Spleen (tissue), 11 donors: ENCODE measurements at regions not wholly inside any gene's neighbourhood (a gene's known extent, or its start where the extent isn't known, plus 50 kb on each side); places are given as distances from the start of the nearest gene placed in this dataset.

ENCODE experiments used
- DNase-seq: peaks from one replicate; pipeline ENCODE4 v3.0.0-alpha.2; 2020
- H3K27ac ChIP-seq, 8 donors: fragments of 200-600 bp; sonication (generic) in 7 of 8; 1 replicate in 4 of 8; 2 replicates in 4 of 8; pipeline versions ENCODE4 v1.5.0 to v1.8.0; 2016 to 2021; ENCODE audit warnings: inconsistent platforms in 4 of 8, mild to moderate bottlenecking in 4 of 8, moderate library complexity in 1 of 8
- H3K27me3 ChIP-seq, 7 donors: fragments of 200-600 bp; sonication (generic) in 6 of 7; replicated peaks in 1 of 7; 1 replicate in 4 of 7; 2 replicates in 3 of 7; pipeline versions ENCODE4 v1.5.0 to v1.8.0; 2016 to 2021; ENCODE audit warnings: inconsistent platforms in 3 of 7, mild to moderate bottlenecking in 1 of 7
- H3K36me3 ChIP-seq, 6 donors: fragments of 200-600 bp; sonication (generic) in 5 of 6; 1 replicate in 4 of 6; 2 replicates in 2 of 6; pipeline versions ENCODE4 v1.5.0 to v1.8.0; 2016 to 2021; ENCODE audit warnings: inconsistent platforms in 2 of 6
- H3K4me1 ChIP-seq, 6 donors: fragments of 200-600 bp; sonication (generic) in 5 of 6; 1 replicate in 3 of 6; 2 replicates in 3 of 6; pipeline versions ENCODE4 v1.5.0 to v1.8.0; 2016 to 2021; ENCODE audit warnings: inconsistent platforms in 3 of 6
- H3K4me3 ChIP-seq, 8 donors: fragments of 200-600 bp; sonication (generic) in 7 of 8; 1 replicate in 4 of 8; 2 replicates in 4 of 8; pipeline versions ENCODE4 v1.5.0 to v1.8.0; 2016 to 2021; ENCODE audit warnings: inconsistent platforms in 4 of 8, mild to moderate bottlenecking in 4 of 8, moderate library complexity in 2 of 8
- H3K9me3 ChIP-seq, 8 donors: fragments of 200-600 bp; sonication (generic) in 7 of 8; 1 replicate in 4 of 8; 2 replicates in 4 of 8; pipeline versions ENCODE4 v1.5.0 to v1.8.0; 2016 to 2021; ENCODE audit warnings: inconsistent platforms in 4 of 8
- POLR2A ChIP-seq, 3 donors: fragments of 450-650 bp; IDR thresholded peaks; one replicate each; pipeline ENCODE4 v1.5.1; 2017; ENCODE audit warnings: antibody characterized with exemption in 3 of 3, mild to moderate bottlenecking in 1 of 3
- POLR2AphosphoS5 ChIP-seq, 3 donors: sonication (generic); formaldehyde crosslinking; IDR thresholded peaks; one replicate each; pipeline ENCODE4 v1.5.1; 2017; ENCODE audit warnings: antibody characterized with exemption in 3 of 3
- WGBS, 5 donors: extraction: QIAGEN DNeasy Blood & Tissue Kit in 3 of 5; methylation state at CpG; one replicate each; pipeline versions ENCODE4 v1.1.5 to v1.1.7; 2013 to 2018; 5-methylcytosine and 5-hydroxymethylcytosine counted together
- intact Hi-C: fragments of 100-400 bp; cut with DNase I; formaldehyde crosslinking; loops from one replicate; pipeline ENCODE4 v1.15.0; 2023; ENCODE audit warnings: low total_unique reads
- TF ChIP-seq, protein P1 (sequence below), 11 experiments: fragments of 200-600 bp in 7 of 11; fragments of 450-650 bp in 4 of 11; sonication (generic) in 4 of 11; IDR thresholded peaks in 8 of 11; conservative IDR thresholded peaks in 3 of 11; 1 replicate in 7 of 11; 2 replicates in 4 of 11; pipeline versions ENCODE4 v1.4.0 to v1.8.0; 2016 to 2021; ENCODE audit warnings: antibody characterized with exemption in 11 of 11, inconsistent platforms in 4 of 11, mild to moderate bottlenecking in 1 of 11
- donor health status: healthy with polysubstance abuse.
- donor health status: DM: no; HTN: no; CAD: no; lungs with moderate emphysema.
- donor health status: DM: no; HTN: no; CAD: no.
- donor health status: Bipolar disorder and iron deficiency.
- donor health status: healthy.
- donor health status: DM: no; HTN: no; CAD: no.
- donor health status: DM: yes; HTN: yes; CAD: no.

DNA sequence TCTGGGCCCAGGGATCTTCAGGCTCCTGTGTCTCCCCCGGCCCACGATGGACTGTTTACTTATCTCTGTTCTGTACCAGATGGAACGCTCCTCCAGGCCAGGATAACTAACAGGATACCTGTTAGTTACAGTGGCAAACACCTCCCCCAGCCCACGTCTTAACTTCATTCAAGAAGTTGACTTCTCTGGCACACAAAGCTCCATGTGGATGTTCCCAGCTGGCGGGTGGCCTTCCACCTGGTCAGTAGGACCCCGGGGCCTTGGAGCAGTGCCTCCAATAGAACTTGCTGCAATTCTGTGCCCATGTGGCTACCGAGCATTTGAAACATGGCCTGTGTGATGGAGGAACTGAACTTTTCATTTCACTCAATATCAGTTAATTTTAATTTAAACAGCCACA is 165.1 kb upstream of the GLI2 start:
- Histone ChIP-seq H3K27ac (no peak overlapping the region), H3K36me3 (no peaks in the 10 kb centered on the region), H3K27me3 (peaks cover 0 to 62% (median 0%) of the 10 kb centered on the region in 7 donors), H3K4me1 (peaks cover 0 to 7% (median 2%) of the 10 kb centered on the region in 6 donors), H3K4me3 (no peak overlapping the region), H3K9me3 (no peaks in the 10 kb centered on the region)
- TF ChIP-seq, protein P1, sequence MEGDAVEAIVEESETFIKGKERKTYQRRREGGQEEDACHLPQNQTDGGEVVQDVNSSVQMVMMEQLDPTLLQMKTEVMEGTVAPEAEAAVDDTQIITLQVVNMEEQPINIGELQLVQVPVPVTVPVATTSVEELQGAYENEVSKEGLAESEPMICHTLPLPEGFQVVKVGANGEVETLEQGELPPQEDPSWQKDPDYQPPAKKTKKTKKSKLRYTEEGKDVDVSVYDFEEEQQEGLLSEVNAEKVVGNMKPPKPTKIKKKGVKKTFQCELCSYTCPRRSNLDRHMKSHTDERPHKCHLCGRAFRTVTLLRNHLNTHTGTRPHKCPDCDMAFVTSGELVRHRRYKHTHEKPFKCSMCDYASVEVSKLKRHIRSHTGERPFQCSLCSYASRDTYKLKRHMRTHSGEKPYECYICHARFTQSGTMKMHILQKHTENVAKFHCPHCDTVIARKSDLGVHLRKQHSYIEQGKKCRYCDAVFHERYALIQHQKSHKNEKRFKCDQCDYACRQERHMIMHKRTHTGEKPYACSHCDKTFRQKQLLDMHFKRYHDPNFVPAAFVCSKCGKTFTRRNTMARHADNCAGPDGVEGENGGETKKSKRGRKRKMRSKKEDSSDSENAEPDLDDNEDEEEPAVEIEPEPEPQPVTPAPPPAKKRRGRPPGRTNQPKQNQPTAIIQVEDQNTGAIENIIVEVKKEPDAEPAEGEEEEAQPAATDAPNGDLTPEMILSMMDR (IDR thresholded peaks at IDR 0.05 in 8 of 11, conservative IDR thresholded peaks at IDR 0.05 in 3 of 11) = no peak
- TF ChIP-seq POLR2AphosphoS5 (IDR thresholded peaks at IDR 0.05) (no peak), POLR2A (IDR thresholded peaks at IDR 0.05) (no peak)
- no peak for DNase-seq
- intact Hi-C loops = no loop called here
- 85 to 96% (median 86%) methylated on average over 7 of the region's 7 CpGs for WGBS, 5 donors

DNA sequence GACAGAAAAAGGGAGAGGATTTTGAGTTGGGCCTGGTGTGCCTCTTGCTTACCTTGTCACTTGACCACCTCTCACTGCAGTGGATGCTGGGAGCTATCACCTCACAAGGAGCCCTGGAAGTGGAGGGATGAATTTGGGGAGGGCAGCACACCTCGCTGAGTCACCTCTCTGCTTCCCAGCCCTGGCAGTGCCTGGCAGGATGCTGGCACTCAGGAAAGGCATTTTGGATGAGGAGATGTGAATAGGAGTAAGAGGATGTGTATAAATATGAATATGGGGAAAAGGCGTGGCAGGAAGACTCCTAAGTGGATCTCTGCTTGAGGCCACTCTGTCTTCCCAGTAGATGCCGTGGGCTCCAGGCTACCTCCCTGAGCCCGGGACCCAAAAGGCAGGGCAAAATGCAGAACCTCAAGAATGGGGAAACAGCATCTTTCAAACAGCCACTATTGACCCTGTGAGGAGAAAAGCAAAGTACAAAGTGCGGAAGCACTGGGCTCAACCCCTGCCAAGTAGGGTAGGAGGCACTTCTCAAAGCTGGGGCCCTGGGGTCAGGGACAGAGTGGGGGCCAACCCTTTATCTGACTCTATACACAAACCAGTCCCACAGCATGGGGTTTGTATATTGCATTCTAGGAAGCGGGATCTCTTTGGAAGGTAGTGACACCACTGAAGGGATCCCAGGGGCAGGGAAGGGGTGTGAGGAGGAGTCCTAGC is 164.5 kb upstream of the GLI2 start:
- DNase-seq = no peak
- WGBS, 5 donors = 56 to 78% (median 67%) methylated on average over 6 of the region's 6 CpGs
- intact Hi-C loops = no loop called here

DNA sequence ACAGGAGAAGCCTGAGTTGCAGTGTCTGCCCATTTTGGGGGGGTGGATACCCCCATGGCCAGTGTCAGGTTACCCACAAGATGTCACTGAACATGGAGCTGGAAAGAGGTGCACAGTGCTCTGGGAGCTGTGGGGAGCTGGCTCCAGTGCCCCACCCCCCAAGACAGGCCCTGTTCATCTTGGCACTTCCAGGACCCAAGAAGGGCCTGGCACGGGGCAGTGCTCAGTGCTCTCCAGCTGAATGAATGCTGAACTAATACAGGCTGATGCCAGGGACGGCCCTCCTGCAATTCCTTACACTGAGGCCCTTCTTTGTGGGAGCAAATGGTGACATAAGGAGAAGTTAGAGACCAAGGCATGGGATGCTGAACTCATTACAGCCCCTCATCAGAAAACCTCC is 163.4 kb upstream of the GLI2 start:
- intact Hi-C loops = no loop called here
- TF ChIP-seq POLR2A (IDR thresholded peaks at IDR 0.05) = no peak
- TF ChIP-seq POLR2AphosphoS5 (IDR thresholded peaks at IDR 0.05) = no peak
- Histone ChIP-seq H3K9me3 (no peaks in the 10 kb centered on the region), H3K36me3 (no peaks in the 10 kb centered on the region), H3K4me1 (peaks cover 0 to 16% (median 9%) of the 10 kb centered on the region in 6 donors), H3K27me3 (peaks cover 0 to 62% (median 13%) of the 10 kb centered on the region in 7 donors), H3K27ac (no peak overlapping the region), H3K4me3 (no peak overlapping the region)
- 80 to 85% (median 80%) methylated on average over 1 to 2 of the region's 2 CpGs for WGBS, 5 donors
- DNase-seq = no peak

More for the DNA sequence above, 164.5 kb upstream of the GLI2 start:
- H3K27me3 ChIP-seq = peaks cover 0 to 62% (median 3%) of the 10 kb centered on the region in 7 donors
- H3K27ac ChIP-seq = no peak overlapping the region
- H3K4me3 ChIP-seq = no peak overlapping the region
- TF ChIP-seq, protein P1 (IDR thresholded peaks at IDR 0.05 in 8 of 11, conservative IDR thresholded peaks at IDR 0.05 in 3 of 11) = no peak
- TF ChIP-seq POLR2A (IDR thresholded peaks at IDR 0.05) = no peak
- no peak for TF ChIP-seq POLR2AphosphoS5 (IDR thresholded peaks at IDR 0.05)
- H3K36me3 ChIP-seq = no peaks in the 10 kb centered on the region
- peaks cover 0 to 7% (median 2%) of the 10 kb centered on the region in 6 donors for H3K4me1 ChIP-seq
- no peaks in the 10 kb centered on the region for H3K9me3 ChIP-seq

DNA sequence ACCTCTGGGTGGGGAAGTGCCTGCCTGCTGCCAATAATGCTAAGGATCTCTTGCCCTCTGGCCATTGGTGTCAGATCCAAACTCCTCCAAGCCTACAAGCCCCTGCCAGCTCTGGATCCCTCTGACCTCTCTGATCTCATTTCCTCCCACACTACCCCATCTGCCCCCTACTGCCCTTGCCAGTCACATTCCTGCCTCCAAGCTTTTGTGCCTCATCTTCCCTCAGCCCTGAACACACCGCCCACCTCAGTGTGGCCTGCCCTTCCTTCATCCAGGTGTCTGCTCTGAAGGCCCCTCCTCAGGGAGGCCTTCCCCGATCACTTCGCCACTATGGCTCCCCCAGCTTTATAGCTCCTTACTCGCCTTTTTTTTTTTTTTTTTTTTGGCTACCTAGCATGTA is 161.0 kb upstream of the GLI2 start:
- 82 to 94% (median 90%) methylated on average over 3 to 4 of the region's 4 CpGs for WGBS, 5 donors
- Histone ChIP-seq H3K27me3 (peaks cover 0 to 73% (median 19%) of the 10 kb centered on the region in 7 donors), H3K4me3 (no peak overlapping the region), H3K9me3 (no peaks in the 10 kb centered on the region), H3K27ac (no peak overlapping the region), H3K36me3 (no peaks in the 10 kb centered on the region), H3K4me1 (peaks cover 0 to 18% (median 11%) of the 10 kb centered on the region in 6 donors)
- DNase-seq = no peak
- TF ChIP-seq POLR2AphosphoS5 (IDR thresholded peaks at IDR 0.05) = no peak
- TF ChIP-seq, protein P1 (IDR thresholded peaks at IDR 0.05 in 8 of 11, conservative IDR thresholded peaks at IDR 0.05 in 3 of 11) = no peak
- TF ChIP-seq POLR2A (IDR thresholded peaks at IDR 0.05) = no peak
- intact Hi-C loops = no loop called here
